GM12873 (cell line): ENCODE measurements at regions not wholly inside any gene's neighbourhood (a gene's known extent, or its start where the extent isn't known, plus 50 kb on each side); places are given as distances from the start of the nearest gene placed in this dataset.

Experiments used
- TF ChIP-seq, protein P1 (sequence below): IDR thresholded peaks from 2 replicates; pipeline ENCODE4 v1.5.1; 2012; ENCODE audit warnings: low read depth, mild to moderate bottlenecking, moderate library complexity, low read length, control low read depth; ENCODE audit not compliant: insufficient read depth; ENCODE audit errors: missing control alignments

DNA sequence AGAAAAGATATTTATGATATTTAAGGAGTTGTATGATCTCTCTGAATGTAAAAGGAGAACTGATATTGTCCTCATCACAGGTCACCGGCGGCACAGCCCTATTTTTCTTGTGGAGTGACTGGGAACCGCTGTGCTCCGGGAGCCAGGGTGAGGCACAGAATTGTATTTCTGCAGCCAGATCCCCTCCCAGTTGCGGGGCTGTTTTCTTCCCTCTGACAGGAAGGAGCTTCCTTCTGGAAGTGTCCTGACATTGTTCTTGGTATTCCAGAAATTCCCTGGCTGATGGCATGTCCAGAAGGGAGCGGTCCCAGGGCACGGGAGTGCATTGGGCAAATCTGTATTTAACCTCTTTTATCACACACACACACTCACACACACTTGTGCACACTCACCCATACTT, 268.6 kb upstream of the FOXF1 start:
- TF ChIP-seq, protein P1, sequence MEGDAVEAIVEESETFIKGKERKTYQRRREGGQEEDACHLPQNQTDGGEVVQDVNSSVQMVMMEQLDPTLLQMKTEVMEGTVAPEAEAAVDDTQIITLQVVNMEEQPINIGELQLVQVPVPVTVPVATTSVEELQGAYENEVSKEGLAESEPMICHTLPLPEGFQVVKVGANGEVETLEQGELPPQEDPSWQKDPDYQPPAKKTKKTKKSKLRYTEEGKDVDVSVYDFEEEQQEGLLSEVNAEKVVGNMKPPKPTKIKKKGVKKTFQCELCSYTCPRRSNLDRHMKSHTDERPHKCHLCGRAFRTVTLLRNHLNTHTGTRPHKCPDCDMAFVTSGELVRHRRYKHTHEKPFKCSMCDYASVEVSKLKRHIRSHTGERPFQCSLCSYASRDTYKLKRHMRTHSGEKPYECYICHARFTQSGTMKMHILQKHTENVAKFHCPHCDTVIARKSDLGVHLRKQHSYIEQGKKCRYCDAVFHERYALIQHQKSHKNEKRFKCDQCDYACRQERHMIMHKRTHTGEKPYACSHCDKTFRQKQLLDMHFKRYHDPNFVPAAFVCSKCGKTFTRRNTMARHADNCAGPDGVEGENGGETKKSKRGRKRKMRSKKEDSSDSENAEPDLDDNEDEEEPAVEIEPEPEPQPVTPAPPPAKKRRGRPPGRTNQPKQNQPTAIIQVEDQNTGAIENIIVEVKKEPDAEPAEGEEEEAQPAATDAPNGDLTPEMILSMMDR = no peak

DNA sequence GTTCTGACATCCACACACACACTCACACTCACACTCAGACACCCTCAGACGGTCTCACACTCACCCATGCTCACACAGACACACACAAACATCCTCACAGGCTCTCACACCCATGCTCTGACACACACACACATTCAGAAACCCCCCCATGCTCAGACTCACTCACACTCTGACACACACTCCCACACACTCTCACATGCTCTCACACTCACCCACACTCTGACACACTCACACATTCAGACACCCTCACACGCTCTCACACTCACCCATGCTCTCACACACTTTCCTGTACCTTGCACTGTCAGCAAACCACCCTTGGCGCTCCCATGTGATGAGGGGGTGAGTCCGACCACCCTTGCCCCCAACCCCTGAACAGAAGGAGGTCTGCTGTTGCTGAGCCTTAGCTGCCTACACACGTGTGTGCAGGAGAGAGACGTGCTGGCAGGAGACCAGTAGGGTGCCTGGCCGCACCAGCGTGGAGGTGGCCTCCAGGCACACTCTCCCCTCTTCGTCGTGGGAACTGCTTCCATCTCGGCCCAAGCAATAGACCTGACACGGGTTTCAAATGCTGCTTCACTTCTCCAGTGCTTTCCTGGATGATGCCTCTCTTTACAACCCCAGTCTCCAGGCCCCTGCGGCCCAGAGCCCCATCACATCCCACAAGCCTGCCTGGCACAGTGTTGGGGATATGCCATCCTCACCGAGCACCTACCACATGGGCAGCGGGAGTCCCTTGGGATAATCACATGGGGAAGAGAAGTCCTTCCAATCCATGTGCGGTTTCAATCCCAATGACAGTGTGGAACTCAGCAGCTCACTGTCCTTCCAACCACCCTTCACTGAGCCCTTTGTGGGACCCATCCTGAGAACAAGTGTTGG, 267.8 kb upstream of the FOXF1 start:
- TF ChIP-seq, protein P1 = no peak

DNA sequence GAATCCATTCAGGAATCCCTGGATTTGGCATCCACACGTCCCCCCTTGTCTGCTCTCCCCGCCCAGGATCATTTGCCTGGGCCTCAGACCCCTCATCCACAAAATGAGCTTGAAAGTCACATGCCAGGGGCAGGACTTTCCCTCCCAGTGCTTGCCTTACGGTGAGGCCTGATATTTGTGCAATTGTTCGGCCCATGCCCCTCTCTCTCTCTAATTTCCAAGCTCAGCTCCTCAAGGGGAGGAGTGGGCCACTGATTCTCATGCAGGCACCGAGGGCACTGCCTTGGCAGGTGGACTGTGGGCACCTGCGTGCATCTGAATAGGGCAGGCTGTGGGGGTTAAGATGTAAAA, 267.2 kb upstream of the FOXF1 start:
- TF ChIP-seq, protein P1 = no peak

DNA sequence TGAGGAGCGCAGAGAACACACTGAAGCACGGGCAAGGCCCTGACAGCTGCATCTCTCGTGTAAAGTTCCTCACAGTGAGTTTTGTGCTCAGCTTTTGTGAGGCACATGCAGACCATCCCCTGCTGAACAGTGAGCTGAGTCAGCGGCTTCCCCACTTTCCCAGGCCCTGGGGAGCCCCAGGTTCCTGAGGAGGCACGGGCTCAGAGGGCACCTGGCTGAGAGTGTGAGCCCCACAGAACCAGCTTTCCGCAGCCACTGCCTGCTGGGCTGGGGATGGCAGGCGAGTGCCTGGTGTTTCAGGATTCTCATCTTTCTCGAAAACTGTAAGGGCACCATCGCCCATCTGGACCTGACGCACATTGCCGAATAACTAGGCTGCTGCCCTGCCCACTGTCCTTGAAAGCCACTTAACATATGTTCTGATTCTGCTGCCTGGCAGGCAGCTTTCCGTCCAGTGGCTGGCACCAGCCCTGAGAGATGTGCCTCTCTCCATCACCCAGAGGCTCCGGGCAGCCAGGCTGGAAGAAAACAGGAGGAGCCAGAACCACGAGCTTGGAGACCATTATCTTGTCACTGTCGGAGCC, 266.7 kb upstream of the FOXF1 start:
- TF ChIP-seq, protein P1 = no peak

DNA sequence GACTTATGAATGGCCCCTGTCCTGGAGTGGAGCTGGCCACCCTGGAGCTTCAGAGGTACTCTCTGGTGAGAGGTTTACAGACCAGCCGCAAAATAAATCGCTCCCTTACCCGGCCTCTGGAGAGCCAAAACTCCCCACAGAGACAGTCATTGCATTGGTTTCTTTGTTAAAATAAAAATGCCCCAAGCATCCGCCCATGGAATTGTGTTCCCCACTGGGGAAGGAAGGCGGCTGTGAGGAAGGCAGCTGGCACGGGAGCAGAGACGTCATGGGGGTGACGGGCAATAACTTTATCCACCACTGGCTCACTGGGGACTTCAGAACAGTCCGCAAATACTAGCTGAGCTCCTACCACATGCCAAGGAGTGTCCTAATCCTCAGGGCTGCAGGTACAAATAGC, 266.2 kb upstream of the FOXF1 start:
- TF ChIP-seq, protein P1 = no peak

DNA sequence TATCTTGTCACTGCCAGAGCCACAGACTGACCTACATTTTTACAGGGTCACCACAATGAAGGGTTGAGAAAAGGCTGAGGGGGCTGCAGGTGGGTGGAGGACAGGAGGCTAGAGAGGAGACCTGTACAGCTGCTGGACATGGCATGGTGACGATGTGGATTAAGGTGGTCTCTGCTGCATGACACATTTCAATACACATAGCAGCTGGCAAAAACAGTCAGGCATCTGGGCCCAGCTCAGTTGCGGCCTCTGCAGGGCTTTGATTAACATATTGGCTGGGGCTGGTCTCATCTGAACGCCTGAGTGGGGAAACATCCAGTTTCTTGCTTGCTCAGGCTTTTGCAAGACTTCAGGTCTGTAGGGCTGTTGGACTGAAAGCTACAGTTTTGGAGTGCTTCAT, 265.4 kb upstream of the FOXF1 start:
- TF ChIP-seq, protein P1 = no peak

DNA sequence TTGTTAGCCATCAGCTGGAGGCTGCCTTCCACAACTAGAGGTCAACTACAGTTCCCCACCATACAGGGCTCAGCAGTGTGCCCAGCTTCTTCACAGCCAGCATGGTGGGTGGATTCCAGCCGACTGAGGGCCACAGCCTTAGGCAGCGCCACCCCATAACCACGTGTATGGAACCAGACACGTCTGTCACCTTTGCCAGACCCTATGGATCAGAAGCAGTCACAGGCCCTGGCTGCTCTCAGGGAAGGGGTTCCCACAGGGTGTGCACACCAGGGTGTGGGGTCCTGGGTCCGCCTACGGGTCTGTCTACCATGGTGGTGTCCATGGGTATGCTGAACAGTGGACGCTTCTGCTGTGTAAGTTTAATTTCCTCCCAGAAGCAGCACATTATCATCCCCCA, 265.0 kb upstream of the FOXF1 start:
- TF ChIP-seq, protein P1 = no peak
